Endothelial cell of umbilical vein (primary cell): ENCODE measurements at regions not wholly inside any gene's neighbourhood (a gene's known extent, or its start where the extent isn't known, plus 50 kb on each side); places are given as distances from the start of the nearest gene placed in this dataset.

ENCODE experiments used
- BruUV-seq: library from RNA; stranded (reverse); fragments of 400-500 nt; replicated peaks from 2 replicates; lab custom pipeline; 2021; lab: Mats Ljungman, UMichigan
- CTCF ChIA-PET: fragments of 300-600, 350-600 bp; sonication (Branson Sonifier 250); formaldehyde crosslinking; loops from one replicate; lab custom pipeline; 2021; ENCODE audit warnings: antibody characterized with exemption, inconsistent platforms; lab: Charles Lee
- POLR2A ChIA-PET: fragments of 300-600, 350-600 bp; sonication (Branson Sonifier 250); formaldehyde crosslinking; loops from one replicate; lab custom pipeline; 2021; ENCODE audit warnings: antibody characterized with exemption, inconsistent platforms; lab: Charles Lee
- DNase-seq: peaks from one replicate; pipeline ENCODE4 v3.0.0-alpha.2; 2011; ENCODE audit warnings: low read depth, low spot score
- FAIRE-seq: peaks from 2 replicates; lab custom pipeline; 2011; peaks lifted over from hg19 to GRCh38; lab: Jason Lieb, UNC
- H2AFZ ChIP-seq: 2 replicates; pipeline ENCODE4 v1.6.0; 2012; ENCODE audit warnings: low read depth, low read length, control low read depth, inconsistent platforms
- H3K27ac ChIP-seq: 2 replicates; pipeline ENCODE4 v1.5.1; 2011; ENCODE audit warnings: low read depth, mild to moderate bottlenecking, control low read depth, low read length, moderate library complexity; ENCODE audit not compliant: insufficient read depth
- H3K27me3 ChIP-seq, 2 experiments: 2 replicates each; pipeline versions ENCODE4 v1.6.0 to v1.6.1; 2011; ENCODE audit warnings: low read length in 2 of 2, mixed read lengths in 1 of 2; ENCODE audit not compliant: control insufficient read depth in 2 of 2, insufficient read depth in 2 of 2
- H3K36me3 ChIP-seq, 2 experiments: 2 replicates in 1 of 2; 3 replicates in 1 of 2; pipeline ENCODE4 v1.5.1; 2011; ENCODE audit warnings: low read length in 2 of 2, mild to moderate bottlenecking in 1 of 2, moderate library complexity in 1 of 2; ENCODE audit not compliant: control insufficient read depth in 2 of 2, insufficient read depth in 2 of 2; ENCODE audit errors: extremely low read depth in 1 of 2
- H3K4me1 ChIP-seq: 3 replicates; pipeline ENCODE4 v1.5.1; 2011; ENCODE audit warnings: mild to moderate bottlenecking, low read length; ENCODE audit not compliant: control insufficient read depth, insufficient read depth; ENCODE audit errors: extremely low read depth
- H3K4me2 ChIP-seq: 2 replicates; pipeline ENCODE4 v1.6.1; 2011; ENCODE audit warnings: low read length, control low read depth, mixed read lengths; ENCODE audit not compliant: insufficient read depth
- H3K4me3 ChIP-seq, 3 experiments: fragments of 200-600 bp in 1 of 3; sonication (generic), shearing (Covaris generic) in 1 of 3; replicated peaks in 1 of 3; 2 replicates each; pipeline ENCODE4 v1.5.1; 2011 to 2016; ENCODE audit warnings: control low read depth in 3 of 3, low read length in 3 of 3, mild to moderate bottlenecking in 2 of 3, inconsistent platforms in 1 of 3, low read depth in 1 of 3, moderate library complexity in 1 of 3; ENCODE audit not compliant: insufficient read depth in 1 of 3
- H3K79me2 ChIP-seq: 2 replicates; pipeline ENCODE4 v1.6.0; 2012; ENCODE audit warnings: low read length, inconsistent platforms; ENCODE audit not compliant: control insufficient read depth, insufficient read depth
- H3K9ac ChIP-seq: replicated peaks from 2 replicates; pipeline ENCODE3; 2011; ENCODE audit warnings: low read length, control low read depth; ENCODE audit not compliant: insufficient read depth; ENCODE audit errors: extremely low read depth
- H3K9me1 ChIP-seq: replicated peaks from 3 replicates; pipeline ENCODE4 v1.6.0; 2011; ENCODE audit warnings: mild to moderate bottlenecking, low read length; ENCODE audit not compliant: control insufficient read depth, insufficient read depth; ENCODE audit errors: extremely low read depth
- H3K9me3 ChIP-seq: replicated peaks from 2 replicates; pipeline ENCODE4 v1.5.1; 2012; ENCODE audit warnings: low read length, inconsistent platforms; ENCODE audit not compliant: control insufficient read depth, insufficient read depth
- H4K20me1 ChIP-seq: replicated peaks from 2 replicates; pipeline ENCODE3; 2011; ENCODE audit warnings: mild to moderate bottlenecking, low read length; ENCODE audit not compliant: control insufficient read depth, insufficient read depth; ENCODE audit errors: extremely low read depth
- CTCF ChIP-seq, 2 donors: IDR thresholded peaks; 1 replicate in 1 of 2; 2 replicates in 1 of 2; pipeline ENCODE4 v1.5.1; 2011; ENCODE audit warnings: low read length in 2 of 2, mild to moderate bottlenecking in 2 of 2, moderate library complexity in 2 of 2, control low read depth in 1 of 2, inconsistent platforms in 1 of 2, low read depth in 1 of 2; ENCODE audit not compliant: insufficient read depth in 1 of 2; ENCODE audit errors: extremely low read depth in 1 of 2
- FOS ChIP-seq: IDR thresholded peaks from 2 replicates; pipeline ENCODE4 v1.6.1; 2011; ENCODE audit warnings: mild to moderate bottlenecking, low read length, moderate library complexity, borderline replicate concordance; ENCODE audit not compliant: insufficient read depth
- JUN ChIP-seq: IDR thresholded peaks from 2 replicates; pipeline ENCODE4 v1.6.1; 2011; ENCODE audit warnings: borderline replicate concordance, low read depth; ENCODE audit not compliant: insufficient read length, insufficient read depth
- MAX ChIP-seq: IDR thresholded peaks from 2 replicates; pipeline ENCODE4 v1.6.1; 2011; ENCODE audit not compliant: insufficient read depth, insufficient read length
- POLR2A ChIP-seq: IDR thresholded peaks from 2 replicates; pipeline ENCODE4 v1.6.1; 2012; ENCODE audit warnings: low read depth, mild to moderate bottlenecking, control low read depth, low read length
- POLR2AphosphoS5 ChIP-seq: IDR thresholded peaks from 2 replicates; pipeline ENCODE4 v1.6.1; 2012; ENCODE audit warnings: low read depth, mild to moderate bottlenecking, control low read depth, low read length, moderate library complexity; ENCODE audit not compliant: insufficient read depth
- dilution Hi-C: fragments of 300-500 bp; cut with MboI; formaldehyde crosslinking; loops from one replicate; pipeline ENCODE4 v1.15.0; 2019; ENCODE audit warnings: low sequenced_read_pairs; ENCODE audit not compliant: extremely low pct_ligation_motif_present
- intact Hi-C: fragments of 100-400 bp; cut with micrococcal nuclease; formaldehyde crosslinking; loops from one replicate; pipeline ENCODE4 v1.10.0; 2022

- Histone ChIP-seq H3K36me3 (no peaks in the 10 kb centered on the region), H3K27me3 (peaks cover 25 to 26% of the 10 kb centered on the region in 2 experiments), H3K4me2 (no peak overlapping the region), H3K9me1 (no peaks in the 10 kb centered on the region), H3K4me1 (peaks cover 27% of the 10 kb centered on the region), H2AFZ (no peak overlapping the region), H3K27ac (no peak overlapping the region), H3K79me2 (no peaks in the 10 kb centered on the region), H4K20me1 (no peaks in the 10 kb centered on the region), H3K4me3 (no peak overlapping the region), H3K9me3 (no peaks in the 10 kb centered on the region), H3K9ac (no peak overlapping the region)
- intact Hi-C loops: loop anchor here (1.0 to 5.0 kb wide), 5 partner anchors 58 to 534 kb away; partner anchors contain the start of genes EIF2A, SERP1 and SIAH2
- CTCF ChIA-PET: interaction anchor here (0.6 to 6.3 kb wide), 23 partner anchors 10 to 349 kb away, joined by 3 to 107 read pairs (median 4); partner anchors contain the start of gene TSC22D2
- peak; percentile 72 for DNase-seq
- POLR2A ChIA-PET: interaction anchor here (0.6 to 3.2 kb wide), 2 partner anchors 181 to 185 kb away, joined by 3 to 20 read pairs; partner anchors contain the start of gene TSC22D2
- TF ChIP-seq MAX (no peak), CTCF (IDR thresholded peaks at IDR 0.05; ENCODE audit: extremely low read depth in 1 of 2, insufficient read depth in 1 of 2, low read depth in 1 of 2, low read length in 2 of 2) (peak; percentile 82 to 84), FOS (no peak), POLR2A (no peak), POLR2AphosphoS5 (no peak), JUN (no peak)
- dilution Hi-C loops: loop anchor here (25.0 kb wide), 1 partner anchor 184 kb away; the partner anchor contains the start of gene TSC22D2
- FAIRE-seq: peak; percentile 79
- no TSS peak for BruUV-seq
These were observed 180.3 kb upstream of the TSC22D2 start for GRCh38 chr3:150227839-150228238.
